HCT116 (cell line): ENCODE measurements at regions not wholly inside any gene's neighbourhood (a gene's known extent, or its start where the extent isn't known, plus 50 kb on each side); places are given as distances from the start of the nearest gene placed in this dataset.

ENCODE experiments used
- ATAC-seq: fragments of 200-7000 bp; cut with Tn5 transposase; 2 replicates; pipeline ENCODE4 v1.9.1; 2020; ENCODE audit warnings: mild to moderate bottlenecking, moderate library complexity
- BruUV-seq: library from RNA; stranded (reverse); fragments of 400-500 nt; replicated peaks from 2 replicates; lab custom pipeline; 2021; lab: Mats Ljungman, UMichigan
- CTCF ChIA-PET: fragments of 300-600 bp; sonication (Branson Sonifier 250); formaldehyde crosslinking; loops from one replicate; lab custom pipeline; 2021; ENCODE audit warnings: antibody characterized with exemption; lab: Charles Lee
- POLR2A ChIA-PET: fragments of 300-600, 350-600 bp; sonication (Branson Sonifier 250); formaldehyde crosslinking; loops from one replicate; lab custom pipeline; 2021; ENCODE audit warnings: antibody characterized with exemption; lab: Charles Lee
- RAD21 ChIA-PET, 2 experiments: fragments of 300-600 bp; sonication (Branson Sonifier 250); formaldehyde crosslinking; loops; one replicate each; lab custom pipeline; 2023; ENCODE audit warnings: low total read pairs in 2 of 2; ENCODE audit not compliant: uncharacterized antibody in 2 of 2, unreplicated experiment in 2 of 2, low non-redundant PET in 1 of 2; lab: Charles Lee
- DNase-seq: peaks from one replicate; pipeline ENCODE4 v3.0.0-alpha.2; 2010; ENCODE audit warnings: low read depth, low spot score
- H2AFZ ChIP-seq: fragments of 200-600 bp; shearing (Covaris generic), sonication (generic); 2 replicates; pipeline ENCODE4 v1.6.1; 2017; ENCODE audit warnings: low read depth, mixed run types, mixed read lengths, antibody characterized with exemption, low read length; ENCODE audit not compliant: poor library complexity, severe bottlenecking
- H3K27ac ChIP-seq: 2 replicates; pipeline ENCODE4 v1.5.1; 2012; ENCODE audit warnings: low read depth, low read length
- H3K27me3 ChIP-seq: fragments of 200-600 bp; sonication (generic); 2 replicates; pipeline ENCODE4 v1.6.1; 2016; ENCODE audit warnings: mixed run types, low read length, mixed read lengths; ENCODE audit not compliant: insufficient read depth
- H3K36me3 ChIP-seq, 2 experiments: fragments of 200-500 bp in 1 of 2; fragments of 200-600 bp in 1 of 2; sonication (Bioruptor generic) in 1 of 2; sonication (generic) in 1 of 2; 2 replicates each; pipeline versions ENCODE4 v1.5.1 to v1.6.1; 2014 to 2016; ENCODE audit warnings: low read length in 2 of 2, inconsistent platforms in 1 of 2, mixed read lengths in 1 of 2, mixed run types in 1 of 2; ENCODE audit not compliant: insufficient read depth in 2 of 2, control insufficient read depth in 1 of 2
- H3K4me1 ChIP-seq, 2 experiments: fragments of 200-600 bp in 1 of 2; sonication (generic) in 1 of 2; 2 replicates each; pipeline versions ENCODE4 v1.5.1 to v1.6.1; 2012 to 2017; ENCODE audit warnings: low read length in 2 of 2, inconsistent platforms in 1 of 2, mild to moderate bottlenecking in 1 of 2, mixed read lengths in 1 of 2, mixed run types in 1 of 2, moderate library complexity in 1 of 2; ENCODE audit not compliant: insufficient read depth in 2 of 2, control insufficient read depth in 1 of 2
- H3K4me2 ChIP-seq: fragments of 200-600 bp; sonication (generic); 2 replicates; pipeline ENCODE4 v1.6.1; 2017; ENCODE audit warnings: mixed run types, low read length, mixed read lengths
- H3K4me3 ChIP-seq, 2 experiments: fragments of 200-600 bp in 1 of 2; sonication (generic) in 1 of 2; replicated peaks in 1 of 2; 2 replicates each; pipeline ENCODE4 v1.5.1; 2011 to 2016; ENCODE audit warnings: low read length in 2 of 2, control low read depth in 1 of 2, low read depth in 1 of 2, mild to moderate bottlenecking in 1 of 2, mixed read lengths in 1 of 2, mixed run types in 1 of 2
- H3K79me2 ChIP-seq: fragments of 200-600 bp; sonication (generic); 2 replicates; pipeline ENCODE4 v1.6.1; 2017; ENCODE audit warnings: mild to moderate bottlenecking, mixed run types, low read length, moderate library complexity, mixed read lengths; ENCODE audit not compliant: insufficient read depth
- H3K9ac ChIP-seq: fragments of 200-600 bp; sonication (generic); 2 replicates; pipeline ENCODE4 v1.6.1; 2016; ENCODE audit warnings: low read length, mixed read lengths
- H3K9me2 ChIP-seq: fragments of 200-600 bp; sonication (generic), shearing (Covaris generic); 2 replicates; pipeline ENCODE4 v1.6.1; 2017; ENCODE audit warnings: mixed run types, mild to moderate bottlenecking, moderate library complexity; ENCODE audit not compliant: insufficient read depth
- H3K9me3 ChIP-seq, 2 experiments: fragments of 200-500 bp in 1 of 2; fragments of 200-600 bp in 1 of 2; sonication (Bioruptor generic) in 1 of 2; sonication (generic) in 1 of 2; 2 replicates each; pipeline ENCODE4 v1.6.1; 2014 to 2017; ENCODE audit warnings: low read length in 2 of 2, mixed read lengths in 2 of 2, inconsistent platforms in 1 of 2, low read depth in 1 of 2, mild to moderate bottlenecking in 1 of 2, mixed run types in 1 of 2, moderate library complexity in 1 of 2; ENCODE audit not compliant: control insufficient read depth in 1 of 2, insufficient read depth in 1 of 2
- H4K20me1 ChIP-seq: fragments of 200-600 bp; sonication (generic), shearing (Covaris generic); 2 replicates; pipeline ENCODE4 v1.6.1; 2017; ENCODE audit warnings: mixed run types, mild to moderate bottlenecking, moderate library complexity; ENCODE audit not compliant: insufficient read depth
- CTCF ChIP-seq, 3 experiments: fragments of 200-600 bp in 1 of 3; sonication (generic) in 1 of 3; IDR thresholded peaks in 2 of 3; conservative IDR thresholded peaks in 1 of 3; 2 replicates each; pipeline ENCODE4 v1.5.1; 2012 to 2017; ENCODE audit warnings: low read depth in 2 of 3, low read length in 2 of 3, antibody characterized with exemption in 1 of 3, borderline replicate concordance in 1 of 3, control low read depth in 1 of 3, mild to moderate bottlenecking in 1 of 3, mixed read lengths in 1 of 3, mixed run types in 1 of 3, moderate library complexity in 1 of 3; ENCODE audit not compliant: insufficient read depth in 1 of 3
- ELF1 ChIP-seq: IDR thresholded peaks from 2 replicates; pipeline ENCODE4 v1.6.1; 2012; ENCODE audit warnings: low read depth, borderline replicate concordance
- EZH2 ChIP-seq: fragments of 200-600 bp; sonication (generic); IDR thresholded peaks from 2 replicates; pipeline ENCODE4 v1.6.1; 2017; ENCODE audit warnings: antibody characterized with exemption, mixed run types
- EZH2phosphoT487 ChIP-seq: fragments of 200-600 bp; IDR thresholded peaks from 2 replicates; pipeline ENCODE4 v1.6.1; 2018; ENCODE audit warnings: antibody characterized with exemption, borderline replicate concordance
- FOSL1 ChIP-seq: IDR thresholded peaks from 2 replicates; pipeline ENCODE4 v1.6.1; 2012; ENCODE audit warnings: low read depth
- JUND ChIP-seq: IDR thresholded peaks from 2 replicates; pipeline ENCODE4 v1.6.1; 2012
- MAX ChIP-seq: IDR thresholded peaks from 2 replicates; pipeline ENCODE4 v1.6.1; 2012
- SP1 ChIP-seq: IDR thresholded peaks from 2 replicates; pipeline ENCODE4 v1.6.1; 2012; ENCODE audit warnings: low read depth
- SRF ChIP-seq: IDR thresholded peaks from 2 replicates; pipeline ENCODE4 v1.6.1; 2012; ENCODE audit warnings: low read depth
- TCF7L2 ChIP-seq: IDR thresholded peaks from 2 replicates; pipeline ENCODE4 v1.7.0; 2011; ENCODE audit warnings: borderline replicate concordance, inconsistent platforms; ENCODE audit not compliant: insufficient read depth, insufficient read length; ENCODE audit errors: extremely low read depth
- YY1 ChIP-seq: IDR thresholded peaks from 2 replicates; pipeline ENCODE4 v1.6.1; 2011; ENCODE audit warnings: low read length, low read depth, moderate library complexity, mild to moderate bottlenecking; ENCODE audit not compliant: insufficient replicate concordance; ENCODE audit errors: extremely low read depth
- ZBTB33 ChIP-seq: IDR thresholded peaks from 2 replicates; pipeline ENCODE4 v1.6.1; 2011; ENCODE audit warnings: mild to moderate bottlenecking, low read length, moderate library complexity; ENCODE audit not compliant: insufficient replicate concordance; ENCODE audit errors: extremely low read depth
- ZFX ChIP-seq: fragments of 450-650 bp; IDR thresholded peaks from 2 replicates; pipeline ENCODE4 v1.6.1; 2017
- ZNF274 ChIP-seq: fragments of 200-500 bp; sonication (Bioruptor generic); IDR thresholded peaks from 2 replicates; pipeline ENCODE4 v1.6.1; 2014; ENCODE audit warnings: mild to moderate bottlenecking, low read depth, low read length, inconsistent platforms
- intact Hi-C: fragments of 100-400 bp; cut with micrococcal nuclease; formaldehyde crosslinking; loops from 2 replicates; pipeline ENCODE4 v1.10.0; 2022
- TF ChIP-seq, protein P1 (sequence below): IDR thresholded peaks from 2 replicates; pipeline ENCODE4 v1.6.1; 2012; ENCODE audit warnings: low read depth

DNA sequence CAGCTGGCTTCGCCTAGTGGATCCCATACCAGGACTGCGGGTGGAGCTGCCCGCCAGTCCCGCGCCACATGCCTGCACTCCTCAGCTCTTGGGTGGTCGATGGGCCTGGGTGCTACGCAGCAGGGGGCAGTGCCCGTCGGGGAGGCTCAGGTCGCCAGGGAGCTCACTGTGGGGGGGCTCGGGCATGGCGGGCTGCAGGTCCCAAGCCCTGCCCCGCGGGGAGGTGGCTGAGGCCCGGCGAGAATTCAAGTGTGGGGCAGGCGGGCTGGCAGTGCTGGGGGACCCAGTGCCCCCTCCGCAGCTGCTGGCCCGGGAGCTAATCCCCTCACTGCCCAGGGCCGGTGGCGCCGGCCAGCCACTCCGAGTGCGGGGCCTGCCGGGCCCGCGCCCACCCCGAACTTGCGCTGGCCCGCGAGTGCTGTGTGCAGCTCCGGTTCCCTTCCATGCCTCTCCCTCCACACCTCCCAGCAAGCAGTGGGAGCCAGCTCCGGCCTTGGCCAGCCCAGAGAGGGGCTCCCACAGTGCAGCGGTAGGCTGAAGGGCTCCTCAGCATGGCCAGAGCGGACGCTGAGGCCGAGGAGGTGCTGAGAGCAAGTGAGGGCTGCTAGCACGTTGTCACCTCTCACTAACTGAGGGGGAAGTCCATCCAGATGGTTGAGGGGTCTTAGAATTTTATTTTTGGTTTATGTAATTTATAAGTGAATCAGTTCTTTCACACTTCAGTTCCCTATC is 85.2 kb upstream of the HMCN1 start:
- POLR2A ChIA-PET, result no interaction called here
- Histone ChIP-seq H2AFZ (no peak overlapping the region), H3K4me1 (peaks cover 13 to 30% of the 10 kb centered on the region in 2 experiments; a peak in 3 of 4 replicates), H3K9ac (no peak overlapping the region), H3K4me2 (no peak overlapping the region), H3K79me2 (no peaks in the 10 kb centered on the region), H3K36me3 (no peaks in the 10 kb centered on the region), H3K9me2 (no peaks in the 10 kb centered on the region), H4K20me1 (no peaks in the 10 kb centered on the region), H3K27ac (no peak overlapping the region), H3K4me3 (no peak overlapping the region), H3K27me3 (no peaks in the 10 kb centered on the region), H3K9me3 (peaks cover 0 to 5% of the 10 kb centered on the region in 2 experiments; a peak in 2 of 4 replicates)
- DNase-seq (no peak), ATAC-seq (no peak)
- no TSS peak for BruUV-seq
- RAD21 ChIA-PET, result no interaction called here
- TF ChIP-seq JUND, result no peak
- TF ChIP-seq FOSL1, result no peak
- no peak for TF ChIP-seq EZH2
- no peak for TF ChIP-seq ZBTB33
- no peak for TF ChIP-seq ELF1
- no peak for TF ChIP-seq SP1
- no peak for TF ChIP-seq MAX
- no peak for TF ChIP-seq TCF7L2
- TF ChIP-seq YY1, result no peak
- no peak for TF ChIP-seq ZFX
- no peak for TF ChIP-seq CTCF (IDR thresholded peaks at IDR 0.05 in 2 of 3, conservative IDR thresholded peaks at IDR 0.05 in 1 of 3; ENCODE audit: borderline replicate concordance in 1 of 3, insufficient read depth in 1 of 3, low read depth in 2 of 3, low read length in 2 of 3)
- TF ChIP-seq, protein P1, sequence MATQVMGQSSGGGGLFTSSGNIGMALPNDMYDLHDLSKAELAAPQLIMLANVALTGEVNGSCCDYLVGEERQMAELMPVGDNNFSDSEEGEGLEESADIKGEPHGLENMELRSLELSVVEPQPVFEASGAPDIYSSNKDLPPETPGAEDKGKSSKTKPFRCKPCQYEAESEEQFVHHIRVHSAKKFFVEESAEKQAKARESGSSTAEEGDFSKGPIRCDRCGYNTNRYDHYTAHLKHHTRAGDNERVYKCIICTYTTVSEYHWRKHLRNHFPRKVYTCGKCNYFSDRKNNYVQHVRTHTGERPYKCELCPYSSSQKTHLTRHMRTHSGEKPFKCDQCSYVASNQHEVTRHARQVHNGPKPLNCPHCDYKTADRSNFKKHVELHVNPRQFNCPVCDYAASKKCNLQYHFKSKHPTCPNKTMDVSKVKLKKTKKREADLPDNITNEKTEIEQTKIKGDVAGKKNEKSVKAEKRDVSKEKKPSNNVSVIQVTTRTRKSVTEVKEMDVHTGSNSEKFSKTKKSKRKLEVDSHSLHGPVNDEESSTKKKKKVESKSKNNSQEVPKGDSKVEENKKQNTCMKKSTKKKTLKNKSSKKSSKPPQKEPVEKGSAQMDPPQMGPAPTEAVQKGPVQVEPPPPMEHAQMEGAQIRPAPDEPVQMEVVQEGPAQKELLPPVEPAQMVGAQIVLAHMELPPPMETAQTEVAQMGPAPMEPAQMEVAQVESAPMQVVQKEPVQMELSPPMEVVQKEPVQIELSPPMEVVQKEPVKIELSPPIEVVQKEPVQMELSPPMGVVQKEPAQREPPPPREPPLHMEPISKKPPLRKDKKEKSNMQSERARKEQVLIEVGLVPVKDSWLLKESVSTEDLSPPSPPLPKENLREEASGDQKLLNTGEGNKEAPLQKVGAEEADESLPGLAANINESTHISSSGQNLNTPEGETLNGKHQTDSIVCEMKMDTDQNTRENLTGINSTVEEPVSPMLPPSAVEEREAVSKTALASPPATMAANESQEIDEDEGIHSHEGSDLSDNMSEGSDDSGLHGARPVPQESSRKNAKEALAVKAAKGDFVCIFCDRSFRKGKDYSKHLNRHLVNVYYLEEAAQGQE, result no peak
- no peak for TF ChIP-seq SRF
- TF ChIP-seq ZNF274, result no peak
- TF ChIP-seq EZH2phosphoT487, result no peak
- intact Hi-C loops, result no loop called here
- CTCF ChIA-PET, result no interaction called here
